Nephron progenitor cell (in vitro differentiated cells): ENCODE measurements at regions not wholly inside any gene's neighbourhood (a gene's known extent, or its start where the extent isn't known, plus 50 kb on each side); places are given as distances from the start of the nearest gene placed in this dataset.

Experiments used
- DNase-seq: peaks from one replicate; pipeline ENCODE4 v3.0.0; 2021
- H3K27ac Mint-ChIP-seq: 2 replicates; pipeline ENCODE4 v1.8.0; 2021; ENCODE audit warnings: mild to moderate bottlenecking, moderate library complexity, mixed read lengths
- H3K27me3 Mint-ChIP-seq: 2 replicates; pipeline ENCODE4 v1.8.0; 2021; ENCODE audit warnings: mild to moderate bottlenecking, low read depth, mixed read lengths; ENCODE audit not compliant: poor library complexity
- H3K36me3 Mint-ChIP-seq: 2 replicates; pipeline ENCODE4 v1.8.0; 2021; ENCODE audit warnings: low read depth, mixed read lengths
- H3K4me1 Mint-ChIP-seq: 2 replicates; pipeline ENCODE4 v1.8.0; 2021; ENCODE audit warnings: mixed read lengths
- H3K4me3 Mint-ChIP-seq: 2 replicates; pipeline ENCODE4 v1.8.0; 2021; ENCODE audit warnings: mild to moderate bottlenecking, moderate library complexity, mixed read lengths
- H3K9me3 Mint-ChIP-seq: 2 replicates; pipeline ENCODE4 v1.8.0; 2021; ENCODE audit warnings: mild to moderate bottlenecking, moderate library complexity, mixed read lengths
- CTCF ChIP-seq: fragments of 200-600 bp; sonication (generic); IDR thresholded peaks from 2 replicates; pipeline ENCODE4 v1.5.0; 2021; ENCODE audit warnings: antibody characterized with exemption

DNA sequence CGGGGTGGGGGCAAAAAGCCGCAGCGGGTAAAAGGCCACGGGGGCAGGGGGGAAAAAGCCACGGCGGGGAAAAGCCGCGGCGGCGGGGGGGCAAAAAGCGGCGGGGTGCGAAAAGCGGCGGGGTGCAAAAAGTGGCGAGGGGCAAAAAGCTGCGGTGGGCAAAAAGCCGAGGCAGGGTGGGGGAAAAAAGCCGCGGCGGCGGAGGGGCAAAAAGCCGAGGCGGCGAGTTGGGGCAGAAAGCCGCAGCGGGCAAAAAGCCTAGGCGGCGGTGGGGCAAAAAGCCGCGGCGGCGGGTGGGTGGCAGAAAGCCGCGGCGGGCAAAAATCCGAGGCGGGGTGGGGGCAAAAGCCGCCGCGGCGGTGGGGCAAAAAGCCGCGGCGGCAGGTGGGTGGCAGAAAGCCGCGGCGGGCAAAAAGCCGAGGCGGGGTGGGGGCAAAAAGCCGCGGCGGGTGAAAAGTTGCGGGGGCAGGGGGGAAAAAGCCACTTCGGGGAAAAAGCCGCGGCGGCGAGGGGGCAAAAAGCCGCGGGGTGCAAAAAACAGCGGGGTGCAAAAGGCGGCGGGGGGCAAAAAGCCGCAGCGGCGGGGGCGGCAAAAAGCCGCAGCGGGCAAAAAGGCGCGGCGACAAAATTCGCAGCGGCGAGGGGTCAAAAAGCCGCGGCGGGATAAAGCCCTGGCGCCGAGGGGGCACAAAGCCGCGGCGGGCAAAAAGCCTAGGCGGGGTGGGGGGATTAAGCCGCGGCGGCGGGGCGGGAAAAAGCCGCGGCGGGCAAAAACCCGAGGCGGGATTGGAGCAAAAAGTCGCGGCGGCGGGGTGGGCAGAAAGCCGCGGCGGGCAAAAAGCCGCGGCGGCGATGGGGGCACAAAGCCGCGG, 3901.2 kb downstream of the SRGAP2C start:
- Mint-ChIP-seq H3K27me3 (no peaks in the 10 kb centered on the region), H3K4me3 (no peak overlapping the region), H3K36me3 (peaks cover 40% of the 10 kb centered on the region), H3K9me3 (peaks cover 63% of the 10 kb centered on the region), H3K27ac (no peak overlapping the region), H3K4me1 (no peaks in the 10 kb centered on the region)
- no peak for DNase-seq
- TF ChIP-seq CTCF = no peak

- no peaks in the 10 kb centered on the region for H3K4me1 Mint-ChIP-seq
- H3K27me3 Mint-ChIP-seq = no peaks in the 10 kb centered on the region
- no peak for DNase-seq
- peaks cover 63% of the 10 kb centered on the region for H3K9me3 Mint-ChIP-seq
- peaks cover 36% of the 10 kb centered on the region for H3K36me3 Mint-ChIP-seq
- no peak overlapping the region for H3K27ac Mint-ChIP-seq
- TF ChIP-seq CTCF = no peak
- H3K4me3 Mint-ChIP-seq = no peak overlapping the region
These were observed 3901.8 kb downstream of the SRGAP2C start for GRCh38 chr1:125086611-125087010.

DNA sequence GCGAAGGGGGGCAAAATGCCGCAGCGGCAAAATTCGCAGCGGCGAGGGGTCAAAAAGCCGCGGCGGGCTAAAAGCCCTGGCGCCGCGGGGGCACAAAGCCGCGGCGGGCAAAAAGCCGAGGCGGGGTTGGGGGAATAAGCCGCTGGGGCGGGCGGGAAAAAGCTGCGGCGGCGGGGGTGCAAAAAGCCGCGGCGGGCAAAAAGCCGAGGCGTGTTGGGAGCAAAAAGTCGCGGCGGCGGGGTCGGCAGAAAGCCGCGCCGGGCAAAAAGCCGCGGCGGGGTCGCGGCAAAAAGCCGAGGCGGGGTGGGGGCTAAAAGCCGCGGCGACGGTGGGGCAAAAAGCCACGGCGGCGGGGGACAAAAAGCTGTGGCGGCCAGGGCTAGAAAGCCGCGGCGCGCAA, 3902.5 kb downstream of the SRGAP2C start:
- Mint-ChIP-seq H3K9me3 (peaks cover 61% of the 10 kb centered on the region), H3K4me1 (no peaks in the 10 kb centered on the region), H3K27ac (no peak overlapping the region), H3K27me3 (no peaks in the 10 kb centered on the region), H3K4me3 (no peak overlapping the region), H3K36me3 (peaks cover 30% of the 10 kb centered on the region)
- DNase-seq = no peak
- TF ChIP-seq CTCF = no peak

- H3K9me3 Mint-ChIP-seq = peaks cover 61% of the 10 kb centered on the region
- DNase-seq = no peak
- no peaks in the 10 kb centered on the region for H3K27me3 Mint-ChIP-seq
- no peak for TF ChIP-seq CTCF
- no peak overlapping the region for H3K27ac Mint-ChIP-seq
- H3K36me3 Mint-ChIP-seq = peaks cover 25% of the 10 kb centered on the region
- H3K4me3 Mint-ChIP-seq = no peak overlapping the region
- no peaks in the 10 kb centered on the region for H3K4me1 Mint-ChIP-seq
These were observed 3902.9 kb downstream of the SRGAP2C start for GRCh38 chr1:125087691-125088090.

GRCh38 chr1:125118147-125118993, 3933.6 kb downstream of the SRGAP2C start:
- Mint-ChIP-seq H3K27ac (no peak overlapping the region), H3K9me3 (peaks cover 59% of the 10 kb centered on the region), H3K27me3 (no peaks in the 10 kb centered on the region), H3K36me3 (peaks cover 9% of the 10 kb centered on the region), H3K4me3 (no peak overlapping the region), H3K4me1 (no peaks in the 10 kb centered on the region)
- no peak for DNase-seq
- TF ChIP-seq CTCF = no peak
